ENCODE measurements at regions not wholly inside any gene's neighbourhood (a gene's known extent, or its start where the extent isn't known, plus 50 kb on each side); places are given as distances from the start of the nearest gene placed in this dataset.
"Not testable (repeated sequence)": the region's sequence is repeated elsewhere in the genome, so short reads cannot be mapped to it uniquely, and the experiment has no call there.

DNA sequence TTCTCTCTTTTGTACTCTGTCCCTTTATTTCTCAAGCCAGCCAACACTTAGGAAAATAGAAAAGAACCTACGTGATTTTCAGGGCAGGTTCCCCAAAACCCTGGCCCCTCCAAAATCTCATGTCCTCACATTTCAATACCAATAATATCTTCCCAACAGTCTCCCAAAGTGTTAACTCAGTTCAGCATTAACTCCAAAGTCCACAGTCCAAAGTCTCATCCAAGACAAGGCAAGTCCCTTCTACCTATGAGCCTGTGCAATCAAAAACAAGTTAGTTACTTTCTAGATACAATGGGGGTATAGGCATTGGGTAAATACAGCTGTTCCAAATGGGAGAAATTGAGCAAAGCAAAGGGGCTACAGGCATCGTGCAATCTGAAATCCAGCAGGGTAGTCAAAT is 64.9 kb upstream of the ANO5 start:
- TF ChIP-seq, protein P1, sequence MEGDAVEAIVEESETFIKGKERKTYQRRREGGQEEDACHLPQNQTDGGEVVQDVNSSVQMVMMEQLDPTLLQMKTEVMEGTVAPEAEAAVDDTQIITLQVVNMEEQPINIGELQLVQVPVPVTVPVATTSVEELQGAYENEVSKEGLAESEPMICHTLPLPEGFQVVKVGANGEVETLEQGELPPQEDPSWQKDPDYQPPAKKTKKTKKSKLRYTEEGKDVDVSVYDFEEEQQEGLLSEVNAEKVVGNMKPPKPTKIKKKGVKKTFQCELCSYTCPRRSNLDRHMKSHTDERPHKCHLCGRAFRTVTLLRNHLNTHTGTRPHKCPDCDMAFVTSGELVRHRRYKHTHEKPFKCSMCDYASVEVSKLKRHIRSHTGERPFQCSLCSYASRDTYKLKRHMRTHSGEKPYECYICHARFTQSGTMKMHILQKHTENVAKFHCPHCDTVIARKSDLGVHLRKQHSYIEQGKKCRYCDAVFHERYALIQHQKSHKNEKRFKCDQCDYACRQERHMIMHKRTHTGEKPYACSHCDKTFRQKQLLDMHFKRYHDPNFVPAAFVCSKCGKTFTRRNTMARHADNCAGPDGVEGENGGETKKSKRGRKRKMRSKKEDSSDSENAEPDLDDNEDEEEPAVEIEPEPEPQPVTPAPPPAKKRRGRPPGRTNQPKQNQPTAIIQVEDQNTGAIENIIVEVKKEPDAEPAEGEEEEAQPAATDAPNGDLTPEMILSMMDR (IDR thresholded peaks at IDR 0.05; ENCODE audit: extremely low read depth in 1 of 2, insufficient read depth in 1 of 2, low read depth in 1 of 2, low read length in 2 of 2), result not testable (repeated sequence)
- TF ChIP-seq, protein P2, sequence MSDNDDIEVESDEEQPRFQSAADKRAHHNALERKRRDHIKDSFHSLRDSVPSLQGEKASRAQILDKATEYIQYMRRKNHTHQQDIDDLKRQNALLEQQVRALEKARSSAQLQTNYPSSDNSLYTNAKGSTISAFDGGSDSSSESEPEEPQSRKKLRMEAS (IDR thresholded peaks at IDR 0.05; ENCODE audit: insufficient read depth, insufficient read length), result not testable (repeated sequence)
- not testable (repeated sequence) for TF ChIP-seq POLR2A (IDR thresholded peaks at IDR 0.05; ENCODE audit: low read depth, low read length); POLR2AphosphoS5 (IDR thresholded peaks at IDR 0.05; ENCODE audit: insufficient read depth, low read depth, low read length); FOS (IDR thresholded peaks at IDR 0.05; ENCODE audit: borderline replicate concordance, insufficient read depth, low read length); MYC (IDR thresholded peaks at IDR 0.05; ENCODE audit: low read depth, low read length); JUN (IDR thresholded peaks at IDR 0.05; ENCODE audit: borderline replicate concordance, insufficient read depth, insufficient read length, low read depth)

All from endothelial cell of umbilical vein (primary cell).